ENCODE measurements at regions not wholly inside any gene's neighbourhood (a gene's known extent, or its start where the extent isn't known, plus 50 kb on each side); places are given as distances from the start of the nearest gene placed in this dataset.

DNA sequence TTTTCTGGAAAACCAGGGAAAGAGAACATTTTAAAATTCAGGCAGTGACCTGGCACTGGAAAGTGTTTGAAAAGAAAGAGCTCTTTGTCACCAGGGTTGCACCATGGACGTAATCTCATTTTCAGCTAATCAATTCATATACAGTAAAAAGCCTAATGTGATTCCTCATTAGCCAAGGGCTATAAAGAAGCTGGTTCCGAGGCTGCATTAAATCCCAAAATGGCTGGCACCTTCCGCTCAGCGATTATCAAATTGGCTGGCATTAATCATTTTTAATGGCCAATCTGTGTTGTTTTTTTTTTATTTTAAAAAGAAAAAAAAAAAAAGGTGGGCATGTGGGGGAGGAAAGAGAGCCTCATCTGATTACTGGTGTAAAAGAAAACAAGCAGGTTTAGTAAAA, 341.4 kb downstream of the RAB28 start:
- Histone ChIP-seq H3K4me2 (no peak overlapping the region), H3K9ac (no peak overlapping the region), H3K4me1 (ENCODE audit: low read depth, poor library complexity, severe bottlenecking) (no peaks in the 10 kb centered on the region), H3K4me3 (IDR thresholded peaks at IDR 0.05; ENCODE audit: insufficient read depth, low read depth, low read length) (no peak overlapping the region), H3K36me3 (ENCODE audit: insufficient read depth) (no peaks in the 10 kb centered on the region), H3K27ac (no peak overlapping the region), H2AFZ (ENCODE audit: low read depth) (no peak overlapping the region), H4K20me1 (ENCODE audit: insufficient read depth) (no peaks in the 10 kb centered on the region), H3K79me2 (ENCODE audit: insufficient read depth, low read depth) (no peaks in the 10 kb centered on the region), H3K27me3 (ENCODE audit: insufficient read depth, low read depth) (no peaks in the 10 kb centered on the region)
- TF ChIP-seq, protein P1, sequence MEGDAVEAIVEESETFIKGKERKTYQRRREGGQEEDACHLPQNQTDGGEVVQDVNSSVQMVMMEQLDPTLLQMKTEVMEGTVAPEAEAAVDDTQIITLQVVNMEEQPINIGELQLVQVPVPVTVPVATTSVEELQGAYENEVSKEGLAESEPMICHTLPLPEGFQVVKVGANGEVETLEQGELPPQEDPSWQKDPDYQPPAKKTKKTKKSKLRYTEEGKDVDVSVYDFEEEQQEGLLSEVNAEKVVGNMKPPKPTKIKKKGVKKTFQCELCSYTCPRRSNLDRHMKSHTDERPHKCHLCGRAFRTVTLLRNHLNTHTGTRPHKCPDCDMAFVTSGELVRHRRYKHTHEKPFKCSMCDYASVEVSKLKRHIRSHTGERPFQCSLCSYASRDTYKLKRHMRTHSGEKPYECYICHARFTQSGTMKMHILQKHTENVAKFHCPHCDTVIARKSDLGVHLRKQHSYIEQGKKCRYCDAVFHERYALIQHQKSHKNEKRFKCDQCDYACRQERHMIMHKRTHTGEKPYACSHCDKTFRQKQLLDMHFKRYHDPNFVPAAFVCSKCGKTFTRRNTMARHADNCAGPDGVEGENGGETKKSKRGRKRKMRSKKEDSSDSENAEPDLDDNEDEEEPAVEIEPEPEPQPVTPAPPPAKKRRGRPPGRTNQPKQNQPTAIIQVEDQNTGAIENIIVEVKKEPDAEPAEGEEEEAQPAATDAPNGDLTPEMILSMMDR (conservative IDR thresholded peaks at IDR 0.05; ENCODE audit: low read depth, low read length): no peak

DNA sequence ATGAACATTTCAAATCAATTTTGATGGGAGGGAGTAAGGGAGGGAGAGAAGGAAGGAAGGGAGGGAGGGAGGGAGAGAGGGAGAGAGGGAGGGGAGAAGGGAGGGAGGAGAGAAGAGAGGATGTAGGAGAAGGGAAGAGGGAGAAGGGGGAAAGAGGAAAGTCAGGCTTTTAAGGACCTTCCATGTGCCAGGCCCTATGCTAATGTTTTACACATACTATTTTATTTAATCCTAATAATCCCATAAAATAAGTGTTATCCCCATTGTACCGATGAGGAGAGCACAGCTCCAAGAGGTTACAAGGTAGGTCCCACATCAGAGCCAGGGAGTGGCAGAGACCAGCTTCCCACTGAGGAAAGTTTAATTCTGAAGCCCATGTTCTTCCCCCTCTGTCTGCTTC, 341.9 kb downstream of the RAB28 start:
- Histone ChIP-seq H3K4me1 (ENCODE audit: low read depth, poor library complexity, severe bottlenecking) (no peaks in the 10 kb centered on the region), H4K20me1 (ENCODE audit: insufficient read depth) (no peaks in the 10 kb centered on the region), H3K79me2 (ENCODE audit: insufficient read depth, low read depth) (no peaks in the 10 kb centered on the region), H3K36me3 (ENCODE audit: insufficient read depth) (no peaks in the 10 kb centered on the region), H3K9ac (no peak overlapping the region), H3K27me3 (ENCODE audit: insufficient read depth, low read depth) (no peaks in the 10 kb centered on the region), H3K27ac (no peak overlapping the region), H3K4me2 (no peak overlapping the region), H3K4me3 (IDR thresholded peaks at IDR 0.05; ENCODE audit: insufficient read depth, low read depth, low read length) (no peak overlapping the region), H2AFZ (ENCODE audit: low read depth) (no peak overlapping the region)
- TF ChIP-seq, protein P1 (conservative IDR thresholded peaks at IDR 0.05; ENCODE audit: low read depth, low read length): no peak

DNA sequence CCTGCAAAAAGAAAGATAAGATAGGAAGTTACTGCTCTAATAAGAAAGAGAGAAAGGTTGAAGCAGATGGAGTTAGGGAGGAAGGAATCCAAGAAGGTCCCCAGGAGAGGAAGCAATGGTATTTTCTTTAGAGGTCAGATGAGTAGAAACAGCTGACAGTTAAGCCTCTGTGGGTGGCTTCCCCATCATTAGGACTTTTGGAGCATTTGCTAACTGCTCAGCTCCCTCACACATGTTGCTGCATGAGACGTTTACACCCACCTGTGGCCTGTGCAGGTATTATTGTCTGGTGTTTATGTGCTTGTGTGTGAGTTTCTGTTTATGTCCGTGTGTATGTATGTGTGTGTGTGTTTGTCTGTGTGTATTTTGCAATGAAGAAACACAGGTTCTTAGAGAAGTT, 346.8 kb downstream of the RAB28 start:
- TF ChIP-seq, protein P1 (conservative IDR thresholded peaks at IDR 0.05; ENCODE audit: low read depth, low read length): no peak
- H2AFZ ChIP-seq (ENCODE audit: low read depth): no peak overlapping the region

DNA sequence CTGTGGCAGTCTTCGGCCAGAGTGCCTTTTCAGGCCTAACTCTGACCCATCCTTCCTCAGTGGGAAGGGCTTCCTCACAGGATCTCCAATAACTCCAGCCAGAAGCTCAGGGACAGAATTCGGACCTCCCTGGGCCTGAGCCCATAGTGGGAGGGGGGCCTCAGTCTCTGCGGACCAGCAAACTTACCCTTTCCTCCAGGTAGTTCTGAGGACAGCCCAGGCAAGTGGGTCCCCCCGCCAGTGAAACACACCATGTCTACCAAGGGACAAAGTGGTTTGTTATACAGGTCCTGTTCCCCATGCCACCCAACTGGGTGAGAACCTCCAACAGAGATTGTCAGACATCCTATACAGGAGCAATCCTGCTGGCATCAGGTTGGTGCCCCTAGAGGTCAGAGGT, 350.4 kb downstream of the RAB28 start:
- Histone ChIP-seq H3K79me2 (ENCODE audit: insufficient read depth, low read depth) (no peaks in the 10 kb centered on the region), H3K27me3 (ENCODE audit: insufficient read depth, low read depth) (no peaks in the 10 kb centered on the region), H3K36me3 (ENCODE audit: insufficient read depth) (no peaks in the 10 kb centered on the region), H3K4me3 (IDR thresholded peaks at IDR 0.05; ENCODE audit: insufficient read depth, low read depth, low read length) (no peak overlapping the region), H3K4me1 (ENCODE audit: low read depth, poor library complexity, severe bottlenecking) (no peaks in the 10 kb centered on the region), H3K9ac (no peak overlapping the region), H2AFZ (ENCODE audit: low read depth) (no peak overlapping the region), H4K20me1 (ENCODE audit: insufficient read depth) (no peaks in the 10 kb centered on the region), H3K27ac (no peak overlapping the region), H3K4me2 (no peak overlapping the region)
- TF ChIP-seq, protein P1 (conservative IDR thresholded peaks at IDR 0.05; ENCODE audit: low read depth, low read length): no peak

More for the DNA sequence above, 346.8 kb downstream of the RAB28 start:
- Histone ChIP-seq H4K20me1 (ENCODE audit: insufficient read depth) (no peaks in the 10 kb centered on the region), H3K36me3 (ENCODE audit: insufficient read depth) (no peaks in the 10 kb centered on the region), H3K27ac (no peak overlapping the region), H3K9ac (no peak overlapping the region), H3K79me2 (ENCODE audit: insufficient read depth, low read depth) (no peaks in the 10 kb centered on the region), H3K27me3 (ENCODE audit: insufficient read depth, low read depth) (no peaks in the 10 kb centered on the region), H3K4me2 (no peak overlapping the region), H3K4me1 (ENCODE audit: low read depth, poor library complexity, severe bottlenecking) (no peaks in the 10 kb centered on the region), H3K4me3 (IDR thresholded peaks at IDR 0.05; ENCODE audit: insufficient read depth, low read depth, low read length) (no peak overlapping the region)

Data from KMS-11 (cell line).